ENCODE measurements at regions not wholly inside any gene's neighbourhood (a gene's known extent, or its start where the extent isn't known, plus 50 kb on each side); places are given as distances from the start of the nearest gene placed in this dataset.

GRCh38 chr4:10186228-10187214, 69.9 kb upstream of the WDR1 start:
- 21 to 25% methylated on average over 3 of the region's 3 CpGs for WGBS, 2 donors
- peaks cover 2% of the 10 kb centered on the region for H3K9me3 ChIP-seq (ENCODE audit: control insufficient read depth, low read length)
- H3K4me1 ChIP-seq (ENCODE audit: control insufficient read depth in 1 of 2, insufficient read depth in 2 of 2, low read length in 2 of 2), result no peaks in the 10 kb centered on the region
- no peak overlapping the region for H3K4me3 ChIP-seq (ENCODE audit: low read length in 2 of 2)
- intact Hi-C loops (cut with DNase I), result no loop called here
- no peak overlapping the region for H3K27ac ChIP-seq (ENCODE audit: low read depth in 1 of 2, low read length in 2 of 2)
- H3K27me3 ChIP-seq (ENCODE audit: control insufficient read depth in 1 of 2, insufficient read depth in 2 of 2, low read length in 1 of 2), result no peaks in the 10 kb centered on the region
- DNase-seq (no peak), ATAC-seq (ENCODE audit: low FRiP score) (no peak)
- no peaks in the 10 kb centered on the region for H3K36me3 ChIP-seq (ENCODE audit: control insufficient read depth in 1 of 2, insufficient read depth in 2 of 2, low read length in 1 of 2)

DNA sequence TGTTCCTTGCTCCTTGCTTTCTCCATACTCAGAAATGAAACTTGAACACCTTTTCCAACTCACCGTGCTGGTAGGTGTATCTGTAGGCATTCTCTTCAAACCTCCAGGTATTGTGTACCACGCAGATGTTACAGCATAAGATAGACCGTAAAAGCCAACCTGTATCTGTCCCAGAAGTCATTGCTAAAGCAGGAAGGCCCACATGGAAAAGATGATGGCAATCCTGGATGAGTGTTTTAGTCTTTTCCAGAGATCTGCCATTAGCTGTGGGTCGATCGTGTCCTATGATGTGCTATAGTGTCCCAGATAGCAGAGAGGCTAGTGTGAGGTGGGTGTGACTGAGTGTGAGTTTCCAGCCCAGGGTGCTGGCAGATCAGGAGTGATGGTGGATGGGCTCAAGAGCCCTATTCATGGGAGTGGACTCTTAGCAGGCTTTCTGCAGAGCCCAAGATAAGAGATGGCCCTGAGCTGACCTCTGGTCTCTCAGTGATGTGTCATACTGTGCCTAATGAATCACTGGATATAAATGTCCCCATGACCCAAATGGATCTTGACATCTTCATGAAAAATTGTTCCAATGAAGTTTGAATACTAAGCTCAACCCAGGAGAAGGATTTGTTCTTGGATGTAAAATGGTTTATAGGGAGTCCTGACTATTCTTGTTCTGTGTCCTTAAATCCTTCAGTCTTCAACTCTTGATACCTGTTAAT, 69.1 kb upstream of the WDR1 start:
- no peaks in the 10 kb centered on the region for H3K4me1 ChIP-seq (ENCODE audit: control insufficient read depth in 1 of 2, insufficient read depth in 2 of 2, low read length in 2 of 2)
- no peak overlapping the region for H3K4me3 ChIP-seq (ENCODE audit: low read length in 2 of 2)
- DNase-seq, result no peak
- intact Hi-C loops (cut with DNase I), result no loop called here
- 88 to 92% methylated on average over 5 of the region's 5 CpGs for WGBS, 2 donors
- no peak for ATAC-seq (ENCODE audit: low FRiP score)
- H3K9me3 ChIP-seq (ENCODE audit: control insufficient read depth, low read length), result no peaks in the 10 kb centered on the region
- H3K27ac ChIP-seq (ENCODE audit: low read depth in 1 of 2, low read length in 2 of 2), result no peak overlapping the region
- no peaks in the 10 kb centered on the region for H3K27me3 ChIP-seq (ENCODE audit: control insufficient read depth in 1 of 2, insufficient read depth in 2 of 2, low read length in 1 of 2)
- no peaks in the 10 kb centered on the region for H3K36me3 ChIP-seq (ENCODE audit: control insufficient read depth in 1 of 2, insufficient read depth in 2 of 2, low read length in 1 of 2)

DNA sequence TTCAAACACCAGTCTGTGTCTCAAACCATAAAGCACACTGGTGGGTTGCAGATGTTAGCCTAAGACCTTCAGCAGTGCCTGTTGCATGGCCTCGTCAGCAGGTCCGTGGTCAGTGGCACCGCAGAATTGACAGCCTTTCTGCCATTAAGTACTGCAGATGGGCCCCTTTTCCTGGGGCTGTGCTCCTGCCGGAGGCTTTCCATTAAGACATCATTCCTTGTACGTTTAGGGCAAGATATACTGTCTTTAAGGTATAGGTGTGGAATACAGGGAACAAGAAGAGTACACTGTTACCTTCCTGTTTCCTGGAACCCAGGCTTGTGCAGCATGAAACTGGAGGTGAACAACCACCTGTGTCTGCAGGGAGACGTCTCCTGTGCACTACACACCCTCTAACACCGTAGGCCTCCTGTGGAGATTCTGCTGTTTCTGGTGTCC, 67.9 kb upstream of the WDR1 start:
- WGBS, 2 donors, result 85 to 89% methylated on average over 7 of the region's 7 CpGs
- no peak overlapping the region for H3K27ac ChIP-seq (ENCODE audit: low read depth in 1 of 2, low read length in 2 of 2)
- intact Hi-C loops (cut with DNase I), result no loop called here
- H3K36me3 ChIP-seq (ENCODE audit: control insufficient read depth in 1 of 2, insufficient read depth in 2 of 2, low read length in 1 of 2), result no peaks in the 10 kb centered on the region
- no peaks in the 10 kb centered on the region for H3K9me3 ChIP-seq (ENCODE audit: control insufficient read depth, low read length)
- H3K4me1 ChIP-seq (ENCODE audit: control insufficient read depth in 1 of 2, insufficient read depth in 2 of 2, low read length in 2 of 2), result no peaks in the 10 kb centered on the region
- DNase-seq (no peak), ATAC-seq (ENCODE audit: low FRiP score) (no peak)
- no peak overlapping the region for H3K4me3 ChIP-seq (ENCODE audit: low read length in 2 of 2)
- H3K27me3 ChIP-seq (ENCODE audit: control insufficient read depth in 1 of 2, insufficient read depth in 2 of 2, low read length in 1 of 2), result no peaks in the 10 kb centered on the region

GRCh38 chr4:10184041-10184440, 67.4 kb upstream of the WDR1 start:
- no peak overlapping the region for H3K27ac ChIP-seq (ENCODE audit: low read depth in 1 of 2, low read length in 2 of 2)
- H3K4me3 ChIP-seq (ENCODE audit: low read length in 2 of 2), result no peak overlapping the region
- no peaks in the 10 kb centered on the region for H3K4me1 ChIP-seq (ENCODE audit: control insufficient read depth in 1 of 2, insufficient read depth in 2 of 2, low read length in 2 of 2)
- no peaks in the 10 kb centered on the region for H3K36me3 ChIP-seq (ENCODE audit: control insufficient read depth in 1 of 2, insufficient read depth in 2 of 2, low read length in 1 of 2)
- no peak for DNase-seq
- 46 to 52% methylated on average over 5 of the region's 5 CpGs for WGBS, 2 donors
- H3K27me3 ChIP-seq (ENCODE audit: control insufficient read depth in 1 of 2, insufficient read depth in 2 of 2, low read length in 1 of 2), result no peaks in the 10 kb centered on the region
- no peak for ATAC-seq (ENCODE audit: low FRiP score)
- H3K9me3 ChIP-seq (ENCODE audit: control insufficient read depth, low read length), result no peaks in the 10 kb centered on the region
- intact Hi-C loops (cut with DNase I), result no loop called here

DNA sequence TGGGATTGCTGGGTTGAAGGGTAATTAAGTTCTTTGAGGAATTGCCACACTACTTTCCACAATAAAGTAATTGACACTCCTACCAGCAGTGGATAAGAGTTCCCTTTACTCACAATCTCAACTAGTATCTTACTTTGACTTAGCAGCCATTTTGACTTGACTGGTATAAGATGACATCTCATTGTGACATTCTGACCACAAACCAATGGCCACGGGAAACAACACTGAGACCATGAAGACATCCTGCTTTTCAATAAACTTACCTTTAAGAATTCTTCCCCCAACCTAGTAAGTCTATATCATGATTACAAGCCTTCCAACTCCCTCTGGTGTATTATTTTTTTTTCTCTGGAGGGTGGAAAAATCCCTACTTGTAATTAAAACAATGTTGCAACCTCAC, 66.9 kb upstream of the WDR1 start:
- no peaks in the 10 kb centered on the region for H3K4me1 ChIP-seq (ENCODE audit: control insufficient read depth in 1 of 2, insufficient read depth in 2 of 2, low read length in 2 of 2)
- H3K4me3 ChIP-seq (ENCODE audit: low read length in 2 of 2), result no peak overlapping the region
- WGBS, 2 donors, result 84 to 87% methylated on average over 1 of the region's 1 CpG
- no peaks in the 10 kb centered on the region for H3K27me3 ChIP-seq (ENCODE audit: control insufficient read depth in 1 of 2, insufficient read depth in 2 of 2, low read length in 1 of 2)
- ATAC-seq (ENCODE audit: low FRiP score), result no peak
- no peak overlapping the region for H3K27ac ChIP-seq (ENCODE audit: low read depth in 1 of 2, low read length in 2 of 2)
- no peaks in the 10 kb centered on the region for H3K9me3 ChIP-seq (ENCODE audit: control insufficient read depth, low read length)
- H3K36me3 ChIP-seq (ENCODE audit: control insufficient read depth in 1 of 2, insufficient read depth in 2 of 2, low read length in 1 of 2), result no peaks in the 10 kb centered on the region
- intact Hi-C loops (cut with DNase I), result no loop called here
- DNase-seq, result no peak

- Histone ChIP-seq H3K36me3 (ENCODE audit: control insufficient read depth in 1 of 2, insufficient read depth in 2 of 2, low read length in 1 of 2) (no peaks in the 10 kb centered on the region), H3K27ac (ENCODE audit: low read depth in 1 of 2, low read length in 2 of 2) (no peak overlapping the region), H3K9me3 (ENCODE audit: control insufficient read depth, low read length) (no peaks in the 10 kb centered on the region), H3K4me3 (ENCODE audit: low read length in 2 of 2) (no peak overlapping the region), H3K27me3 (ENCODE audit: control insufficient read depth in 1 of 2, insufficient read depth in 2 of 2, low read length in 1 of 2) (no peaks in the 10 kb centered on the region), H3K4me1 (ENCODE audit: control insufficient read depth in 1 of 2, insufficient read depth in 2 of 2, low read length in 2 of 2) (no peaks in the 10 kb centered on the region)
- intact Hi-C loops (cut with DNase I), result no loop called here
- ATAC-seq (ENCODE audit: low FRiP score) (no peak), DNase-seq (no peak)
- WGBS, 2 donors, result 73 to 74% methylated on average over 6 of the region's 6 CpGs
Measured at GRCh38 chr4:10182446-10183424, 66.1 kb upstream of the WDR1 start.

GRCh38 chr4:10181745-10182445, 65.3 kb upstream of the WDR1 start:
- H3K4me3 ChIP-seq (ENCODE audit: low read length in 2 of 2), result no peak overlapping the region
- ATAC-seq (ENCODE audit: low FRiP score) (no peak), DNase-seq (no peak)
- no peak overlapping the region for H3K27ac ChIP-seq (ENCODE audit: low read depth in 1 of 2, low read length in 2 of 2)
- H3K4me1 ChIP-seq (ENCODE audit: control insufficient read depth in 1 of 2, insufficient read depth in 2 of 2, low read length in 2 of 2), result no peaks in the 10 kb centered on the region
- no peaks in the 10 kb centered on the region for H3K36me3 ChIP-seq (ENCODE audit: control insufficient read depth in 1 of 2, insufficient read depth in 2 of 2, low read length in 1 of 2)
- intact Hi-C loops (cut with DNase I), result no loop called here
- no peaks in the 10 kb centered on the region for H3K27me3 ChIP-seq (ENCODE audit: control insufficient read depth in 1 of 2, insufficient read depth in 2 of 2, low read length in 1 of 2)
- no peaks in the 10 kb centered on the region for H3K9me3 ChIP-seq (ENCODE audit: control insufficient read depth, low read length)
- WGBS, 2 donors, result 92 to 93% methylated on average over 8 of the region's 8 CpGs
